Smooth muscle cell (in vitro differentiated cells): ENCODE measurements at regions not wholly inside any gene's neighbourhood (a gene's known extent, or its start where the extent isn't known, plus 50 kb on each side); places are given as distances from the start of the nearest gene placed in this dataset.

ENCODE experiments used
- DNase-seq: peaks from one replicate; lab custom pipeline; 2025; ENCODE audit not compliant: unreplicated experiment; lab: John Stamatoyannopoulos, UW
- H2AFZ ChIP-seq: fragments of 200-600 bp; sonication (generic); 2 replicates; pipeline ENCODE4 v1.6.0; 2016; ENCODE audit warnings: antibody characterized with exemption, low read depth, mild to moderate bottlenecking
- H3F3A ChIP-seq: fragments of 200-600 bp; sonication (generic); 2 replicates; pipeline ENCODE4 v1.6.0; 2017; ENCODE audit warnings: antibody characterized with exemption, low read depth
- H3K27ac ChIP-seq: fragments of 200-600 bp; sonication (generic); 2 replicates; pipeline ENCODE4 v1.5.1; 2016; ENCODE audit warnings: low read depth, mild to moderate bottlenecking
- H3K27me3 ChIP-seq: fragments of 200-600 bp; sonication (generic); 2 replicates; pipeline ENCODE4 v1.6.1; 2016; ENCODE audit warnings: low read depth, mild to moderate bottlenecking
- H3K36me3 ChIP-seq: fragments of 200-600 bp; sonication (generic); 2 replicates; pipeline ENCODE4 v1.5.1; 2016; ENCODE audit warnings: low read depth
- H3K4me1 ChIP-seq: fragments of 200-600 bp; sonication (generic); 2 replicates; pipeline ENCODE4 v1.5.1; 2016; ENCODE audit warnings: low read depth
- H3K4me2 ChIP-seq: fragments of 200-600 bp; sonication (generic); 2 replicates; pipeline ENCODE4 v1.6.0; 2016; ENCODE audit warnings: mild to moderate bottlenecking
- H3K4me3 ChIP-seq: fragments of 200-600 bp; sonication (generic); 2 replicates; pipeline ENCODE4 v1.5.1; 2016; ENCODE audit warnings: mild to moderate bottlenecking
- H3K79me2 ChIP-seq: fragments of 200-600 bp; sonication (generic); 2 replicates; pipeline ENCODE4 v1.6.0; 2016; ENCODE audit warnings: low read depth, mild to moderate bottlenecking
- H3K9ac ChIP-seq: fragments of 200-600 bp; sonication (generic); 2 replicates; pipeline ENCODE4 v1.6.0; 2016; ENCODE audit warnings: low read depth
- H3K9me3 ChIP-seq: fragments of 200-600 bp; sonication (generic); replicated peaks from 2 replicates; pipeline ENCODE4 v1.5.1; 2016; ENCODE audit warnings: low read depth
- H4K20me1 ChIP-seq: fragments of 200-600 bp; sonication (generic); 2 replicates; pipeline ENCODE4 v1.6.0; 2016; ENCODE audit warnings: low read depth
- CTCF ChIP-seq: fragments of 200-600 bp; sonication (generic); IDR thresholded peaks from 2 replicates; pipeline ENCODE4 v1.5.1; 2017; ENCODE audit warnings: borderline replicate concordance, mild to moderate bottlenecking, antibody characterized with exemption; ENCODE audit not compliant: insufficient read depth, poor library complexity, severe bottlenecking
- WGBS: methylation state at CpG from one replicate; pipeline ENCODE4 v1.1.7; 2016; ENCODE audit warnings: low lambda C conversion rate; 5-methylcytosine and 5-hydroxymethylcytosine counted together

- no peak overlapping the region for H3K27ac ChIP-seq
- H4K20me1 ChIP-seq = no peaks in the 10 kb centered on the region
- H3F3A ChIP-seq = no peaks in the 10 kb centered on the region
- H3K9me3 ChIP-seq = no peaks in the 10 kb centered on the region
- no peaks in the 10 kb centered on the region for H3K36me3 ChIP-seq
- no peak overlapping the region for H2AFZ ChIP-seq
- 97% methylated on average over 4 of the region's 4 CpGs for WGBS
- TF ChIP-seq CTCF = no peak
- no peaks in the 10 kb centered on the region for H3K4me1 ChIP-seq
- no peak overlapping the region for H3K4me2 ChIP-seq
- H3K4me3 ChIP-seq = no peak overlapping the region
- no peak for DNase-seq
- H3K79me2 ChIP-seq = no peaks in the 10 kb centered on the region
- no peaks in the 10 kb centered on the region for H3K27me3 ChIP-seq
- H3K9ac ChIP-seq = no peak overlapping the region
These were observed 281.8 kb downstream of the IRF8 start for GRCh38 chr16:86180780-86181179.

- Histone ChIP-seq H3K4me1 (no peaks in the 10 kb centered on the region), H4K20me1 (no peaks in the 10 kb centered on the region), H3K36me3 (no peaks in the 10 kb centered on the region), H3K4me3 (no peak overlapping the region), H3K9ac (no peak overlapping the region), H2AFZ (no peak overlapping the region), H3K79me2 (no peaks in the 10 kb centered on the region), H3K4me2 (no peak overlapping the region), H3K9me3 (no peaks in the 10 kb centered on the region), H3F3A (no peaks in the 10 kb centered on the region), H3K27me3 (no peaks in the 10 kb centered on the region), H3K27ac (no peak overlapping the region)
- no peak for DNase-seq
- TF ChIP-seq CTCF = no peak
- WGBS = 85% methylated on average over 15 of the region's 15 CpGs
These were observed 282.6 kb downstream of the IRF8 start for GRCh38 chr16:86181526-86181925.

- Histone ChIP-seq H2AFZ (no peak overlapping the region), H3K27ac (no peak overlapping the region), H3K4me2 (no peak overlapping the region), H4K20me1 (no peaks in the 10 kb centered on the region), H3K4me3 (no peak overlapping the region), H3F3A (no peaks in the 10 kb centered on the region), H3K9me3 (no peaks in the 10 kb centered on the region), H3K36me3 (no peaks in the 10 kb centered on the region), H3K4me1 (peaks cover under 1% of the 10 kb centered on the region), H3K27me3 (no peaks in the 10 kb centered on the region), H3K9ac (no peak overlapping the region), H3K79me2 (no peaks in the 10 kb centered on the region)
- TF ChIP-seq CTCF = no peak
- no peak for DNase-seq
- WGBS = 78% methylated on average over 6 of the region's 6 CpGs
These were observed 285.2 kb downstream of the IRF8 start for GRCh38 chr16:86184185-86184584.

GRCh38 chr16:86185089-86185488 is 286.1 kb downstream of the IRF8 start:
- Histone ChIP-seq H2AFZ (no peak overlapping the region), H3K27ac (no peak overlapping the region), H3K36me3 (no peaks in the 10 kb centered on the region), H3F3A (no peaks in the 10 kb centered on the region), H3K4me3 (no peak overlapping the region), H3K79me2 (no peaks in the 10 kb centered on the region), H3K4me2 (no peak overlapping the region), H3K4me1 (peaks cover 7% of the 10 kb centered on the region), H3K9me3 (no peaks in the 10 kb centered on the region), H4K20me1 (no peaks in the 10 kb centered on the region), H3K27me3 (no peaks in the 10 kb centered on the region), H3K9ac (no peak overlapping the region)
- WGBS = 74% methylated on average over 6 of the region's 6 CpGs
- DNase-seq = no peak
- no peak for TF ChIP-seq CTCF
